ENCODE measurements at regions not wholly inside any gene's neighbourhood (a gene's known extent, or its start where the extent isn't known, plus 50 kb on each side); places are given as distances from the start of the nearest gene placed in this dataset.

DNA sequence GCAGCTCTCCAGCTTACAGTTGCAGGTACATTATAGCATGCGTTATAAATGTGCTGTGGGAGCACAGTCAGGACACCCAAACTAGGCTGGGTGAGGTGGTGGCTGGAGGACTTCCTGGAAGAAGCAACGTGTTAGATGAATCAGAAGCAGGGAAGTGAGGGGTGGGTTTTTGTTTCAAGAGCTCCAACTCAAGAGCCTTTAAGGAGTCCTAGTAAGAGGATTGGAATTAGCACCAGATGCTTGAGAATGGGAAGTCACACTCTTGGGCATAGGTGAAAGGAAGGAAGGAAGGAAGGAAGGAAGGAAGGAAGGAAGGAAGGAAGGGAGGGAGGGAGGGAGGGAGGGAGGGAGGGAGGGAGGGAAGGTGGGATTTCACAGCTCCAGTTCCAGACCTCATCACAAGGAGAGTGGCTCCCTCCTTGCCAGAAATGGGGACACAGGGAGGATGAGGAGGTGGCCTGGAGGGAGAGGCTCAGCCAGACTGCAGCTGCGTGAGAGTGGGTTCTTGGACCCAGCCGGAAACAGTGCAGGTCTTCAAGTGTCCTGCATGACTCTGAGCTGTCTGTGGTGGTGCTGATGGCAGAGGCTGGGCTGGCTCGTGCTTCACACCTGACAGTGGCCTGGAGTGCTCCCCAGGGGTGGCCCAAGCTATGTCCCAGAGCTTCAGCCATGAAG is 115.7 kb upstream of the GSC start:
- no peak for DNase-seq

DNA sequence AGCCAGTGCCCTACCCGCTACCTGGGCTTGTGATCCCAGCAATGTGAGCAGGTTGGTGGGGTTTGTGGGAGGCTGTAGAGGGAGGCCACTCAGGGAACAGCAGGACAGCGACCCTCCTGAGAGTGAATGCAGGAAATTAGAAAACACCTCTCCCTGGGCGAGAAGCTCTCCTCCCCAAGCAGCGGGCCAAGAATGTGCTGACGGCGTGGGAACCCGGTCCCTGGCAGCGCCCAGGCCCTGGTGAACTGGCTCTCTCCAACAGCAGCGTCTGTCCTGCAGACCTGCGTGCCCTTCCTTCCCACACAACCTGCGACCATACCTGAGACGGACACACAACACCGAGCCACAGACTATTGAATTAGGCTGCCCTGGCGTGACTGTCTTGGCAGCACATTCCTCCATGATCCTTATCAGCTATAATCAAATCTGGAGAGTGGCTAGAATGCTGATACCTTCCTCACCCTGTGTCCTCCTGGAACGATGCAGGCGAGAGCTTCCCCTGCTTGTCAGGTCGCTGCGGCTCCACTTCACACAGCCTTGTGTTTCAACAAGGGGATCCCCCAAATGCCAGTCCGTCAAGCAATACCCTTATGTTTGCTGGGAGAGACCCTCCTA is 114.8 kb upstream of the GSC start:
- DNase-seq, result no peak

DNA sequence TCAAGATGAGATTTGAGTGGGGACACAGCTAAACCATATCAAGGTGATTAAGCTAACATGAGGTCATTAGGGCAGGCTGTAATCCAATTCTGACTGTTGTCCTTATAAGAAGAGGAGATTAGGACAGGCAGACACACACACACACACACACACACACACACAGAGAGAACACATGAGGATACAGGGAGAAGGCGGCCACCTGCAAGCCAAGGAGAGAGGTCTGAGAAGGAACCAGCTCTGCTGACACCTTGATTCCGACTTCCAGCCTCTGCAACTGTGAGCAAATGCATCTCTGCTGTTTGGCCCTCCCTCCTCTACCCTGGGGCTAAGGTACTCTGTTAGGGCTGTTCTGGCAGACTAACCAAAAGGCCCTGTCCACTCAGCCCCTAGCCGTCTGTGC is 112.5 kb upstream of the GSC start:
- DNase-seq, result no peak

DNA sequence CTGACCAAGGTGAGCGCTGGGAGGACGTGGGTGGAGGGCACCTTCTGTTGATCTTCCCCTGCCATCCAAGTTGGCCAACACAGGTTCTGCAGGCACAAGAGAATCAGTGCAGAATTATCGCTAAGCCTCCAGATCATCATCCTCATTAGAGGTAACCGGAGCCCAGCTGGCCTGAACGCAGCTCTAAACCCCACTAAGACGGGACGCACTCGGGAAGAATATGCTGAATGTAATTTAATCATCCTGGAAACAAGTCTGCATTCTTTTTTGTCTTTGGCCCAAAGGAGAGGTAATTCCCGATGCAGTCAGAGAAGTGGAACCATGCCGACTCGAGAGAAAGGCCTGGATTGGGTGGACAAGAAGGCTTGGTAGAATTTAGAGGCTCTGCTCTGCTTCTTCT is 111.0 kb upstream of the GSC start:
- DNase-seq, result no peak

DNA sequence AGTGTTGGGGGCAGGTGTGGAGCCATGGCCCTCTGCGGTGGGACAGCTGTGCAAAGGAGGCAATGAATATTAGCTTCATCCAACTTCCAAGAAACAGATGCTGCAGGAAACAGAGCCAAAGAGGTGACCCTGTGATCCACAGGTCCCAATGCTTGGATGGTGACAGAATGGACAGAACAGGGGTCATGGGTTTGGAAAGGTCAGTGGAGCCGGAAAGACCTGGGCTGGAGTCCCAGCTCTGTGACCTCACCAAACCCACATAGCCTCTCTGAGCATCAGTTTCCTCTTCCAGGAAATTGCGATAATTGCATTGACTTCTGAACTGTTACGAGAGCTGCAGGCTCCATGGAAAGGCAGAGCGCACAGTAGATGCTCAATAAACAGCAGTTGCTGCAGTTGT is 110.2 kb upstream of the GSC start:
- DNase-seq, result no peak

DNA sequence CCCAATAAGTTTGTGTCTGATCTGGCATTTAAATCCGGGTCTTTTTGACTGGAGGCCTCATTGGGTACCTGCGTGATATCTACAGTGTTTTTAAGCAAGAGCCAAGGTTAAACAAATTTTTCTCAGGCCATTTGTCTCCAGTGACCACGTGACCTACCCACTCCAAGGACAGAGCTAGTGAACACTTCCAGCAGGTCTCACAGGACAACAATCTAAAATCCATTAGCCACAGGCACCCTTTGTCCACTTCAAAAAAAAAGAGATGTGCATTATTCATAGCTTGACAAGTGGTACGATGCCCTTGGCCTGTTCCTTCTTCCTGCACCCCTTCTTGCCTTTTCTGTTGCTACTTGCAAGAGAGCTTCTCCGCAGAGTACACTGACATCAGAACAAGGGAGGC is 109.6 kb upstream of the GSC start:
- no peak for DNase-seq

DNA sequence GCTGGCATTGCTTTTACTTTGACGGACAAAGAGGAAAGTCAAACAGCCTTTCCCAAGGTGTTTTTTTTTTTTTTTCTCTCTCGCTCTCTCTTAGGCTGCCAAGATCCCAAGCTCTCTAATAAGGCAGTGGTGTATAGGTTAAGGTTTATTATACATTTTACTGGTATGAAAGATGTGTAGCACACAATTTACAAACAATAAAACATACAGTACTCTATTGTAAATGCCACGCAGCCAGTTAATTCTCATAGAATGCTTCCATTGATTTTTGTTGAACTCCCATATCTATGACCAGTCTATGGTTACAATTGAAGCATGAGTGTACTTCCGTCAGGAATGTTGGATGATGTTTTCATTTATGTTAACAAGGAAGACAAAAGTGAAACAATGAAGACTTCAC is 106.4 kb upstream of the GSC start:
- no peak for DNase-seq

DNA sequence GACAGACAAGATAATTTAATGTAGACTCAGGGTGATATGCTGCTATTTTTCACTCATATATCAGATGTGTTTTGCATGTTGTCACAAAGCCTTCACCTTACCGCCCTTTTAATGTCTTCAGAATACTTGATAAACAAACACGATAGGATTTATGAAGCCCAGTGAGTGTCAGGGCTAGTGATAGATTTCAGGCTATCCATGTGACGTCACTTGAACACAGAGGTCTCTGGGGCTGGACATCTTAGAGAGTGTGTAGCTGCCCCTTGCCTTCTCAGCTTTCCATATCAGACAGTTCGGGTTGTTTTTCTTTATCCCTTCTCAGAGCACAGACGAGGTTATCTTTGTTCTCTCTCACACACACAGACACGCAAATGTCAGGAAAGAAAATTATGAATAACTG is 105.3 kb upstream of the GSC start:
- DNase-seq, result no peak

DNA sequence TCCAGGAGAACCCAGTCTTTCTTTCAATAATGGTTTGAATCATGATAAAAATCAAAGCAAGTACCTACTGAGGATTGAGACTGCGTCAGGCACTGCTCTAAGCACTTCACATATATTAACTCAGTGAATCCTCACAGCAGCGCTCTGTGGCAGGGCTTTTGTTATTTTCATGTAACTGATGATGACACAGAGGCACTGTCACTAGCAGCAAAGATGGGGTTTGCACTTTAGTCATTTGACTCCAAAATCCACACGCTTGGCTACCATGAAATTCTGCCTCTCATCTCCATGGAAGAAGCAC is 98.8 kb upstream of the GSC start:
- DNase-seq, result no peak

DNA sequence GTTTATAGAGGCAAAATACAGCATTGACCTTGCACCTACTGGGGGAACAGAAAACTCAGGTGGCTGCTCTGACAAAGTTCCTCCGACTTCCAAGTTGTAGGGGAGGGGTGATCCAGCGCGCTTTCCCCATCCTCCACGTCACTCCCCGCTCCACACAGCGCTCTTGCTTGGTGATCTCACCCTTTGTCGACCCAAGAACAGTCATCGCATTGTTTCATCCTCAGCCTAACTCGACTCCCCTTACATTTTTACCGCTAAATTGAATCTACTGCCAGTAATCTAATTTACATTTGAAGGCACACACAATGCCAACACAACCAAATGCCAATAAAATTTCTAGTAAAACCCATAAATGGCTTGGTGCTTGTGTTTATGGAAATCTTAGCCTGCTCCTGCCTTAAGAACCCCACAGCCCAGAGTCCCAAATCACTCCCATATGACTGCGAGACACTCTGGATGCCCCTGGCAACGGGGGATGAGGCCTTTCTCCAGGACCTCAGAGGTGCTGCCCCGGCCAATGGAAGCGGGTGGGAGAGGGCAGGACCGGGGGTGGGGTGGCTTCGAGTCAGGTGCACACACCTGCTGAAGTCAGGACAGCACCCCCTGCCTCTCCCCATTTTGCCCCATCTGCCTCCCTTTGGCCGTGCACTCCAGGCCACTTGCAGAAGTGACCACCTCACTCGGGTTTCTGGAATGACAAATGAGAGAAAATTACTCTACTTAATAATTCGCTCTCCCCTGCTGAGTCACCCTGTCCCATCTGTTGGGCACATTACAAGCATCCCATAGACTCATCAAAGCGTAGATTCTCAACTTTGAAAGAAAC is 98.2 kb upstream of the GSC start:
- no peak for DNase-seq

DNA sequence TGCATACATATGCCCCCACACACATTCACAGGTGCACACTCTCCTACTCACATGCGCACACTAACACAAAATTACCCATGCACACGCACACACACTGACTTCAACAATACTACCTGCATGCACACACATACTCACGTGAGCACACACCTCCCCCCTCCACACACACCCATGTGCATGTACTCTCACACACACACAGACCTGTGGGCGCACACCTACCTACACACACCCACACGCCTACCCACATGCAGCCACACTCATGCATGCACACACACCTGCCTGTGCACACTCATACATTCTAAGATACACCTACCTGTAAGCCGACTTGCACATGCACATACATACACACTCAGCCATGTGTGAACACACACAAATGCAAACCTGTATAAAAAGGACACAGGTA is 97.3 kb upstream of the GSC start:
- DNase-seq, result no peak

DNA sequence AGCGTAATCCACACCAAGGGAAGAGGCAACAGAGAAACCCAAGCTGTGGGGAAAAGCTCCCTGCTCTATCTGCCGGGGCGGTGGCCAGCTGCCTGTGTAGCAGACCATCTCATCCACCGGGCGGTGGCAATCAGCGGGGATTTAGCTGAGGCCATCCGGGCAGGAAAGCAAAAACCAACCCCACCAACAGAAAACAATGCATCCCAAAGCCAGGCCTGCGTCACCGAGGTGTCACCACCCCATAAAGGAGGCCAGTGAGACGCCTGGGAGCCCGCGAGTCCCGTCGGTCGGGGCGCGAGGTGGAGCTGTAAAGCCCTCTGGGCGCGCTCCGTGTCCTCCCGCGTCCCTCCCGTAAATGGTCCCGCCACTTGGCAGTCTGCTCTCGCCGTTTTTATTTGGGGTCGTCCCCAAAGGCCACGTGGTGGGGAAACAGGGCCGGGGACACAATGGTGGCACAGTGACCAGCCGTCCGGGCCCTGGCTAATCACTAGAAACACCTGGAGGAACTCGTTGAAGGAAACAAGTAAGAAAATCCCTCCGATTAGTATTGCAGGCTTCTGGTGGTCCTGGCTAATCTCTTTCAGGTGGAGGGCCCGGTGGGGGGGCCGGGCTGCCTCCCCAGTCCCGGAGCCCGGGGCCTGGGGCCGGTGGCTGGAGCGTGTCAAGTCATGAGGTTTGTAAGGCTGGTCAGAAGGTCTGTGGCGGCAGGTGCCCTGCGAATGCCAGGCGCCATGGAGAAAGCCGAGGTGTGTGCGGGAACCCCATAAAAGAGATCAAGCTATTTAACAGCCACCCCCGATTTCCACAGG is 94.7 kb upstream of the GSC start:
- no peak for DNase-seq

DNA sequence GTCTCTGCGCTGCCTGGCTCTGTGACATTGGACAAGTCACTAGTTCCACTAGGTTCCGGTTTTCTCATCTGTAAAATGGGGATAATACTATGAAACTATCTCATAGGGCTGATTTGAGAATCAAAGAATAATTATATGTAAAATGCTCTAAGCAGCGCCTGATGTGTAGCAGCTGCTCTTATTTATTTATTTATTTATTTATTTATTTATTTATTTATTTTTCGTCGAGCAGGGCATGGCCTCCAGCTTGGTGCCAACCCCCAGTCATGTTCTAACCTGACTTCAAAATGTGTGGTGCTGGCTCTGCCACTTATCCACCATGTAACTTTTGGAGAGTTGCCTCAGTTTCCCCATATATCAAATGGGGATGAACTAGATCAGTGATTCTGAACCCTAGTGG is 93.5 kb upstream of the GSC start:
- DNase-seq, result no peak

DNA sequence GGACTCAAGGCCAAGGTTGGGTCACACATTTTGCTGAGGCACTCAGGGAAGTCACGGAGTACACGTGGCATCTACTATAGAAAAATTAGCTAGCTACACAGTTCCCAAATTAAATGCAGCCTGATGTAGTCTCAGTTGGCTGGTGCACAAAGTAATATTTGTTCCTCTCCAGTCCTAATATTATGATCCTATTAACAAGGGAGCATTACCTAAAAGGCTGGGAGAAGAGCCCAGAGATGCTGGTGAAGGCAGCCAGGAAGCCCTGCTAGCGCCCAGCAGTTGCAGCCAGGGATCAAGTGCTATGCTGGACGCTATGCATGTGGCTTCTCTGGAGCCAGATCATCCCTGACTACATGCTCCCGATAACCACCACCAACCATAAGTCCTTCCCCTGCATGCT is 88.0 kb upstream of the GSC start:
- DNase-seq, result no peak

DNA sequence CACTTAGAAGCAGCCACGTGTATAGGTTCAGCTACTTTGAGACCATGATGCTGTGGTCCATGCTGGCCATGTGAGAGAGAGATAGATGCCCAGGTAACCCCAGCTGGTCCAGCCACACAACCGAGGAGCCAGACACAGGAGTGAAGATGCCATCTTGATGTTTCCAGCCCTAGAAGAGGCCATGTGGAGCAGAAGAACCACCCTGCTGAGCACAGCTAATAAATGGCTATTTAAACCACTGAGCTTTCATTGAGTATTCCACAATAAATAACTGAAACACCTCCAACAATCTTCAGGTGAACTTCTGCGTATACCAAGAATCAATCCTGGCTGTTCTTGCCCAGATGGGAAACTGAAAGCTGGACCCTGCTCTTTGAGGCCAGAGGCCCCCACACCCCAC is 84.0 kb upstream of the GSC start:
- DNase-seq, result no peak

DNA sequence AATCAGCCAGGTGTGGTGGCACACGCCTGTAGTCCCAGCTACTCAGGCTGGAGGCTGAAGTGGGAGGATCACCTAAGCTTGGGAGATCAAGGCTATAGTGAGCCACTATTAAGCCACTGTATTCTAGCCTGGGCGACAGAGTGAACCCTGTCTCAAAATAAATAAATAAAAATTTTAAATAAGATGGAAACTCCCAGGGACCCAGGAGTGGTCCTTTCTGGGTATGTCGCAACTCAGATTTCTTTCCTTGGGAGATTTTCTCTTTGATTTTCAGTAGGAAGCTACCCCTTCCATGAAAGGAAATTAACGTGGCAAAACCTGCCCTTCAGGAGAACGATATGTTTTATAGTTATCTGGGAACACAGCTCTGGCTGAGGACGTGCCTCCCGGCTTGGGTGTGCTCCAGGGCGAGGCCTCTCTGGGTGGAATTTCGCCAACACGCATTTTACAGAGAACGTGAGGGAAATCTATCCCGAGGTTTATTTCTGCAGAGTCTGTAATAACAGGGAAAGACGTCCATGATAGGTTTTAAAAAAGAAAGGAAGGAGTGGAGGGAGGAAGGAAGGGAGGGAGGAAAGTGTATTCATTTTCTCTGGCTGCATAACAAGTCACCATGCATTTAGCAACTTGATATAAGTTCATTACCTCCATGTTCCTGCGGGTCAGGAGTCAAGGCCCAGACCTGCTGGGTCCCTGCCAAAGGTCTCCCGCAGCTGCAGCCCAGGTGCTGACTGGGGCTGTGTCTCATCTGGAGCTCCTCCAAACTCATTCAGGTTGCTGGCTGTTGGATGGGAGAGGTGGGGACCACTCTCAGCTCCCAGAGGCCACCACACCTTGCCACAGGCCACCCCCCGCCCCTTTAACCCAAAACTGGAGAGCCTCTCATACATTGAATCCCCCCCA is 80.6 kb upstream of the GSC start:
- no peak for DNase-seq

DNA sequence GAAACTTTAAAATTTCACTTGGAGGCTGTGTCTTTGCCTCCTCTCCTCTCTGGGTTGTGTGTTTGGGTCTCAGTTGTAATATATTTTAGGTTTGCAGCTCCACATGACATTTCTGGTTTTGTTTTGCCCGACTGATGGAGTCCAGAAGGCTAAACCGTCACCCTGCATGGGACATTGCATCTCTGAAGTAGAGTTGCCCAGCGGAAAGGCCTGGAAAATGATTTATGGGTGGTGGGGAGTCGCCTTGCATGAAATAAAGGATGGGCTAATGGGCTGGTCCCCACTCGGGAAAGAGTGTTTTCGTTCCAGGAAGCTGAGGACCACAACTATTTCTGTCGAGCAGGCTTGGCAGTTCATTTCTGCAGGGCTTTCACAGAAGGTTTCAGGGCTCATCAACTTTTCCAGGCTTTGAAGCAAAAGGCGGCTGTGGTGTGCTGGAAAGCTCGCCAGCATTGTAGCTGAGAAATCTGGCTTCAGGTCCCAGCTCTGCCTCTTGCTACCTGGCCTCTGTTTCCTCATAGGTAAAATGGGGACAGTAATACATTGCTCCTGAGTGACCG is 74.8 kb upstream of the GSC start:
- no peak for DNase-seq

DNA sequence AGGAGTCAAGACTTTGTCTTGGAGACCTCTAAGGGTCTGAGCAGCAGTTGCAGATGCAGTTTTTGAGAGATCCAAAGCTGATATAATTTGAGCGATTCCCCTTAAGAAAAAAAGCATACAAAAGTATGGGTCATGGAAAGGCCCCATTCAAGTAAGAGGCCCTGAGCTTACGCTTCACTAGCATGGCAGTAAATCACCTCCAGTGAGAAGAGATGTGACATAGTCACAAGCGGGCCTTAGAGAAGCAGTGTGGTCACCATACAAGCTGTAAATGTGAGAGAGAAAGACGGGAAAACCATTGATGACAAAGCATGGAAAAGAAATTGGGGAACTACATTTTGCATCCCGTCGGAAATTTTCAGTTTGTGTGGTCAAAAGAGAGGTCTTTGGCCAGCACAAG is 70.6 kb upstream of the GSC start:
- no peak for DNase-seq

DNA sequence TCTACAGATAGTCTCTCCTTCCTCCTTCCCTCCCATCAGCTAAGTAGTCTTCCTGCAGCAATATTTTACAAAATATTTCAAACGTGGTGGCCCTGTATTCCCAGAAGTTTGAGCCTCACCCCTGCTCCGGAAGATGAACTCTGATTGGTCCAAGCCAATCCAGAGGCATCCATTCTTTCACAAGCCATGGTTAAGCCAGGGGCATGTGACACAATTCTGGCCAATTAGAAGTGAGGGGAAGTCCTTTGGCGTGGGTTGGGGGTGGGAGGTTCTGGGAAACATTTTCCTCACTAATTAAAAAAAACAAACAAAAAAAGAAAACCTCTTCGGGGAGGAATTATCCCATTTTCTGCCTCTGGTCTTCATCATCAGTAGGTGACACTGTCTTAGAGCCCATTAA is 69.4 kb upstream of the GSC start:
- no peak for DNase-seq

DNA sequence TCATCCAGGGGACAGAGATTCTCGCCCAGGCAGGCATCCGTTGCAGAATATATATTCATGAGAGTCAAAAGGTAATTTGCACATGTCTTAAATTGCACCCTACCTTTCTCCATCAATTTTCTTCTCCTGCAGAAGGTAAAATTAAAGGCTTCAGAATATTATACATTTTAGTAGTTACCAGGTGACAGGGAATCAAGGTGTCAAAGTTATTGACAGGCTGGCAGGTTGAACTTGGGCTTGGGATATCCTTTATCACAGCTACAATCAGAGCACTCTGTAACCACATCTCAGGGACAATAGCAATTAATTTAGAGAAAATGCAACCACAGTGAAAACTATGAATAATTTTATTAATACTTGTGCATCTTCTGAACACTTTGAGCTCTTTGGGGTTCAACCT is 66.9 kb upstream of the GSC start:
- DNase-seq, result no peak

DNA sequence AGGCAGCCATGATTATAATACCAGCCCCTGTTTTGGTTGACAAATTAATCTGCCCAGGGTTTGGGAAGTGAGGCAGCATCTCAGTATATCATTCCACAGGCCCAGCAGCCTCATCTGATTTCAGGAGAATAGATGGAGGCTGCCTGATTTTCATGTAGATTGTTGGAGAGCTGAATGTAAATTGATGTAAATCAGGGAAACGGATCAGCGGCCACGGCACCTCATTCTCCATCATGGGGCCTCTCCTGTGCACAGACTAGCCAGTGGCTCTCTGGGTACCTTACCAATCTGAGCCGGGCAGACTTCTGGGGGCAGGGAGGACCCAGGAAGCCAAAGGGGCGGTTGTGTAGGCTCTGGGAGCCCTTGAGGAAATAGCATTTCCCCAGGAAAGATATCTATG is 63.7 kb upstream of the GSC start:
- no peak for DNase-seq

DNA sequence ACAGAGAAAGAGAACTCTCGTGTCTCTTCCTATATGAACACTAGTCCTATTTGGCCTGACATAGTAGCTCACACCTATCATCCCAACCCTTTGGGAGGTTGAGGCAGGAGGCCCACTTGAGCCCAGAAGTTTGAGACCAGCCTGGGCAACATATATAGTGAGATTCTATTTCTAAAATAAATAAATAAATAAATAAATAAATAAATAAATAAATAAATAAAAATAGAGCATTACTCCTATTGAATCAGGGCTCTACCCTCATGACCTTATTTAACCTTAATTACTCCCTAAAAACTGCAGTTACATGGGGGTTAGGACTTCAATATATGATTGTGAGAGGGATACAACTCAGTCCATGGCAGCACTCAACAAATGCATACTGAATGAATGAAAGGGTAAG is 61.2 kb upstream of the GSC start:
- DNase-seq, result no peak

Measured in NCI-H1436 treated with DMSO at 0.1 percent for 48 hours (cell line).